ENCODE measurements at regions not wholly inside any gene's neighbourhood (a gene's known extent, or its start where the extent isn't known, plus 50 kb on each side); places are given as distances from the start of the nearest gene placed in this dataset.

- Histone ChIP-seq H3K27me3 (replicated peaks in 1 of 4; ENCODE audit: control insufficient read depth in 3 of 4, extremely low read depth in 1 of 4, insufficient read depth in 3 of 4, low read length in 3 of 4) (no peaks in the 10 kb centered on the region), H4K5ac (ENCODE audit: insufficient read length, low read depth, low read length) (no peak overlapping the region), H3K9me3 (ENCODE audit: insufficient read depth in 2 of 2, low read depth in 1 of 2, low read length in 1 of 2) (no peaks in the 10 kb centered on the region), H4K91ac (replicated peaks; ENCODE audit: insufficient read length, low read length) (no peak overlapping the region), H2BK12ac (ENCODE audit: low read depth, low read length) (no peak overlapping the region), H2BK5ac (ENCODE audit: low read depth, low read length) (no peak overlapping the region), H3K4ac (replicated peaks; ENCODE audit: insufficient read length, low read depth, low read length) (no peak overlapping the region), H3K23ac (ENCODE audit: insufficient read length) (no peak overlapping the region), H4K8ac (ENCODE audit: extremely low read depth, insufficient read depth, low read length) (no peak overlapping the region), H3K36me3 (ENCODE audit: control insufficient read depth in 2 of 4, insufficient read depth in 4 of 4, low read length in 3 of 4) (no peaks in the 10 kb centered on the region), H2AFZ (ENCODE audit: low read length) (no peak overlapping the region), H2BK120ac (replicated peaks; ENCODE audit: low read depth, low read length) (no peak overlapping the region), H3K9ac (replicated peaks in 1 of 4; ENCODE audit: extremely low read depth in 1 of 4, low read depth in 3 of 4, low read length in 3 of 4) (no peak overlapping the region), H3K18ac (ENCODE audit: extremely low read depth, low read length) (no peak overlapping the region), H3K4me1 (replicated peaks in 1 of 4; ENCODE audit: control insufficient read depth in 3 of 4, insufficient read depth in 4 of 4, low read length in 3 of 4) (peaks cover 3 to 7% (median 5%) of the 10 kb centered on the region in 4 experiments; a peak in 4 of 7 replicates), H3K23me2 (ENCODE audit: low read depth, low read length) (no peaks in the 10 kb centered on the region), H3K14ac (ENCODE audit: insufficient read length) (no peak overlapping the region), H3K79me1 (ENCODE audit: low read depth, low read length) (no peaks in the 10 kb centered on the region), H2BK15ac (ENCODE audit: low read length) (no peak overlapping the region), H3K79me2 (ENCODE audit: control insufficient read depth in 1 of 2, insufficient read depth in 2 of 2, low read length in 2 of 2) (no peaks in the 10 kb centered on the region), H2AK5ac (ENCODE audit: low read depth, low read length) (no peak overlapping the region), H3K4me2 (ENCODE audit: insufficient read depth in 1 of 2, low read depth in 2 of 2, low read length in 2 of 2) (no peak overlapping the region), H3K4me3 (ENCODE audit: extremely low read depth in 1 of 4, insufficient read depth in 2 of 4, low read depth in 3 of 4, low read length in 4 of 4) (no peak overlapping the region), H3K27ac (ENCODE audit: low read depth, low read length) (no peak overlapping the region), H2BK20ac (ENCODE audit: low read length) (no peak overlapping the region), H4K20me1 (replicated peaks in 1 of 2; ENCODE audit: control insufficient read depth in 1 of 2, insufficient read depth in 2 of 2, low read length in 2 of 2) (no peaks in the 10 kb centered on the region), H3K56ac (replicated peaks; ENCODE audit: insufficient read length, low read depth, low read length) (no peak overlapping the region)
- no peak for TF ChIP-seq NANOG (IDR thresholded peaks at IDR 0.05; ENCODE audit: insufficient read depth, low read depth, low read length, poor library complexity, severe bottlenecking)
- ChIA-PET POLR2A (ENCODE audit: partially characterized antibody) (no interaction called here), CTCF (ENCODE audit: partially characterized antibody) (no interaction called here)
- DNase-seq (ENCODE audit: low read depth in 1 of 2, low spot score in 2 of 2) (no peak), FAIRE-seq (no peak)
- 85% methylated on average over 4 of the region's 4 CpGs; no CpG with 5 or more reads in 1 of the 2 experiments for whole genome bisulfite sequencing, 2 experiments (ENCODE audit: extremely low coverage in 1 of 2, insufficient coverage in 1 of 2, insufficient read length in 1 of 2, insufficient replicate concordance in 2 of 2, low coverage in 1 of 2, low lambda C conversion rate in 2 of 2, missing lambda C conversion rate in 1 of 2)
Observed at GRCh38 chr9:84557751-84558150, 111.8 kb upstream of the NTRK2 start.

All from H1 (cell line).